BE2C (cell line): ENCODE measurements at regions not wholly inside any gene's neighbourhood (a gene's known extent, or its start where the extent isn't known, plus 50 kb on each side); places are given as distances from the start of the nearest gene placed in this dataset.

Experiments
- DNase-seq: peaks from one replicate; pipeline ENCODE4 v3.0.0-alpha.2; 2020
- H3K27me3 ChIP-seq: fragments of 250-450 bp; sonication (Bioruptor Pico); 2 replicates; pipeline ENCODE4 v1.5.1; 2020; ENCODE audit warnings: mild to moderate bottlenecking
- H3K36me3 ChIP-seq: fragments of 250-450 bp; sonication (Bioruptor Pico); 2 replicates; pipeline ENCODE4 v1.5.1; 2020; ENCODE audit warnings: mild to moderate bottlenecking
- H3K4me1 ChIP-seq: fragments of 250-450 bp; sonication (Bioruptor Pico); 2 replicates; pipeline ENCODE4 v1.5.1; 2020
- H3K4me3 ChIP-seq: 2 replicates; pipeline ENCODE4 v1.5.1; 2011; ENCODE audit warnings: low read depth, low read length
- H3K9me3 ChIP-seq: fragments of 250-450 bp; sonication (Bioruptor Pico); 2 replicates; pipeline ENCODE4 v1.5.1; 2020
- TF ChIP-seq, protein P1 (sequence below): IDR thresholded peaks from 2 replicates; pipeline ENCODE4 v1.5.1; 2012; ENCODE audit warnings: mild to moderate bottlenecking, low read depth, low read length

DNA sequence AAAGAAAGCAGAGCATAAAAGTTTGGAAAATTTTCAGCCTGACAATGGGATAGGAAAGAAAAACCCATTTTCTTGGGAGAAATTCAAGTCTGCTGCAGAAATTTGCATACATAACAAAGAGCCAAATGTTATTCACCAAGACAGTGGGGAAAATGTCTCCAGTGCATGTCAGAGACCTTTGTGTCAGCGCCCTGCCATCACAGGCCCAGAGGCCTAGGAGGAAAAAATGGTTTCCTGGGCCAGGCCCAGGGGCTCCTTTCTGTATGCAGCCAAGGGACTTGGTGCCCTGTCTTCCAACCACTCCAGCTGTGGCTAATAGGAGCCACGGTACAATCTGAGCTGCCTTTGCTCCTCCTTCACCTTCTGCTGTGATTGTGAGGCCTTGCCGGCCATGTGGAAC, 189.1 kb upstream of the PITRM1 start:
- DNase-seq = no peak
- H3K27me3 ChIP-seq = no peaks in the 10 kb centered on the region
- TF ChIP-seq, protein P1, sequence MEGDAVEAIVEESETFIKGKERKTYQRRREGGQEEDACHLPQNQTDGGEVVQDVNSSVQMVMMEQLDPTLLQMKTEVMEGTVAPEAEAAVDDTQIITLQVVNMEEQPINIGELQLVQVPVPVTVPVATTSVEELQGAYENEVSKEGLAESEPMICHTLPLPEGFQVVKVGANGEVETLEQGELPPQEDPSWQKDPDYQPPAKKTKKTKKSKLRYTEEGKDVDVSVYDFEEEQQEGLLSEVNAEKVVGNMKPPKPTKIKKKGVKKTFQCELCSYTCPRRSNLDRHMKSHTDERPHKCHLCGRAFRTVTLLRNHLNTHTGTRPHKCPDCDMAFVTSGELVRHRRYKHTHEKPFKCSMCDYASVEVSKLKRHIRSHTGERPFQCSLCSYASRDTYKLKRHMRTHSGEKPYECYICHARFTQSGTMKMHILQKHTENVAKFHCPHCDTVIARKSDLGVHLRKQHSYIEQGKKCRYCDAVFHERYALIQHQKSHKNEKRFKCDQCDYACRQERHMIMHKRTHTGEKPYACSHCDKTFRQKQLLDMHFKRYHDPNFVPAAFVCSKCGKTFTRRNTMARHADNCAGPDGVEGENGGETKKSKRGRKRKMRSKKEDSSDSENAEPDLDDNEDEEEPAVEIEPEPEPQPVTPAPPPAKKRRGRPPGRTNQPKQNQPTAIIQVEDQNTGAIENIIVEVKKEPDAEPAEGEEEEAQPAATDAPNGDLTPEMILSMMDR = no peak
- H3K4me3 ChIP-seq = no peak overlapping the region
- H3K36me3 ChIP-seq = no peaks in the 10 kb centered on the region
- no peaks in the 10 kb centered on the region for H3K9me3 ChIP-seq
- H3K4me1 ChIP-seq = no peaks in the 10 kb centered on the region

DNA sequence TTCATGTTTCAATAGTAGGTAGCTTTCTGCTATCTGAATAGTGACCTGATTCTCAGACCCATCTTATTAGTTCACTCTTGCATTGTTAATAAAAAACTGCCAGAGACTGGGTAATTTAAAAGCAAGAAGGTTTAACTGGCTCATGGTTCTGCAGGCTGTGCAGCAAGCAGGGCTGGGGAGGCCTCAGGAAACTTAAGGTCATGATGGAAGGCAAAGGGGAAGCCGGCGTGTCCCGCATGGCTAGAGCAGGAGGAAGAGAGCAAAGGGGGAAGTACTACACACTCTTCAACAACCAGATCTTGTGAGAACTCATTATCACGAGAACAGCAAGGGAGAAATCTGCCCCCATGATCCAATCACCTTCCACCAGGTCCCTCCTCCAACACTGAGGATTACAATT, 185.2 kb upstream of the PITRM1 start:
- Histone ChIP-seq H3K36me3 (no peaks in the 10 kb centered on the region), H3K4me3 (no peak overlapping the region), H3K4me1 (no peaks in the 10 kb centered on the region), H3K9me3 (no peaks in the 10 kb centered on the region), H3K27me3 (no peaks in the 10 kb centered on the region)
- TF ChIP-seq, protein P1 = no peak
- no peak for DNase-seq

DNA sequence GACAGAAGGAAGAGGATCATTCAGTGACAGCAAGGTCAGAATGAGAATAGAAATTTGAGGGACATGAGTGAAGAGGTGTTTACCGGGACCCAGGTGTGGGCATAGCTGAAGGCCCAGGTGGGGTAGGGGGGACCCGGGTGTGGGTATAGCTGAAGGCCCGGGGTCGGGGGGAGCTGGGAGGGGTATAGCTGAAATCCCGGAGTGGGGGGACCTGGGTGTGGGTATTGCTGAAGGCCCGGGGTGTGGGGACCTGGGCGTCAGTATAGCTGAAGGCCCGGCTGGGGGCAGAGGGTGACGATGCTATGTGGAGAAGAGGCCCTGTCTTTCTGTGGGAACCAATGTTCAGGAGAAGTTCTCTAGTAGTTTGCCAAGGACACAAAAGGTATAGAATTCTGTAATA, 183.0 kb upstream of the PITRM1 start:
- H3K27me3 ChIP-seq = no peaks in the 10 kb centered on the region
- TF ChIP-seq, protein P1 = no peak
- H3K4me1 ChIP-seq = no peaks in the 10 kb centered on the region
- no peak overlapping the region for H3K4me3 ChIP-seq
- H3K9me3 ChIP-seq = no peaks in the 10 kb centered on the region
- no peak for DNase-seq
- H3K36me3 ChIP-seq = no peaks in the 10 kb centered on the region

DNA sequence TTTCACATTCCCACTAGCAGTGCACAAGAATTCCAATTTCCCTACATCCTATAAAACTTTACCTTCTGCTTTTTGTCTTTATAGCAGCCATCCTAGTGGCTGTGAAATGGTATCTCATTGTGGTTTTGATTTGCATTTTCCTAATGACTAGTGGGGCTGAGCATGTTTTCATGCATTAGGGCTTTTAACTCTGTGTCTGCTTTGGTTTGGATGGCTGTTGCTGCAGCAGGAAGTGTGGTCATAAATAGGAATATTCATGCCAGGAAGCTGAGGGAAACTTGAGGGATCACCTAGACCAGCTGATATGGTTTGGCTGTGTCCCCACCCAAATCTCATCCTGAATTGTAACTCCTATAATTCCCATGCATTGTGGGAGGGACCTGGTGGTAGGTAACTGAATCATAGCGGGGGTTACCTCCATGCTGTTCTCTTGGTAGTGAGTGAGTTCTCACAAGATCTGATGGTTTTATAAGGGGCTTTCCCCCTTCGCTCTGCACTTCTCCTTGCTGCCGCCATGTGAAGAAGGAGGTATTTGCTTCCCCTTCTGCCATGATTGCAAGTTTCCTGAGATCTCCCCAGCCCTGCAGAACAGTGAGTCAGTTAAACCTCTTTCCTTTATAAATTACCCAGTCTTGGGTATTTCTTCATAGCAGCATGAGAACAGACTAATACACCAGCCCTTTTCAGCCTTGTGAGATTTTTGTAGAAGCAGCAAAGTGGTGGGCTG, 181.8 kb upstream of the PITRM1 start:
- H3K36me3 ChIP-seq = no peaks in the 10 kb centered on the region
- TF ChIP-seq, protein P1 = no peak

DNA sequence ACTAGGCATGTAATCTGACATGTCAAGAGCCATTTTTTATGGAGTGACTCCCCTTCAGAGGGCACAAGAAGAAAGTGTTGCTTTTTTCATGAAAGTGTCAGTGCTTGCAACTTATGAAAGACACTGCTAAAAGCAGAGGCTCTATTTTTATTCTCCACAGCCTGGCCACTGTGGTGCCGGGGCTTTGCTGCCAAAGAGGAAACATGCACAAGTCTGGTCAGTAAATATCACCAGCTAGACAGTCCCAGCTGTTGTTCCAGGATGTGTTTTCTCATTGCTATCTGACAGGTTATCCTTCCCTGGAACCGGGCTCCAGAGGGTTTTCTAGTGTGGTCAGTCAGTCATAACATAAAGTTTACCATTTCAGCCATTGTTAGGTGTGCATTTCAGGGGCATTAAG, 180.7 kb upstream of the PITRM1 start:
- TF ChIP-seq, protein P1 = no peak
- no peaks in the 10 kb centered on the region for H3K4me1 ChIP-seq

More for the DNA sequence above, 181.8 kb upstream of the PITRM1 start:
- H3K4me3 ChIP-seq = no peak overlapping the region
- H3K9me3 ChIP-seq = no peaks in the 10 kb centered on the region
- H3K4me1 ChIP-seq = no peaks in the 10 kb centered on the region
- DNase-seq = no peak
- no peaks in the 10 kb centered on the region for H3K27me3 ChIP-seq

DNA sequence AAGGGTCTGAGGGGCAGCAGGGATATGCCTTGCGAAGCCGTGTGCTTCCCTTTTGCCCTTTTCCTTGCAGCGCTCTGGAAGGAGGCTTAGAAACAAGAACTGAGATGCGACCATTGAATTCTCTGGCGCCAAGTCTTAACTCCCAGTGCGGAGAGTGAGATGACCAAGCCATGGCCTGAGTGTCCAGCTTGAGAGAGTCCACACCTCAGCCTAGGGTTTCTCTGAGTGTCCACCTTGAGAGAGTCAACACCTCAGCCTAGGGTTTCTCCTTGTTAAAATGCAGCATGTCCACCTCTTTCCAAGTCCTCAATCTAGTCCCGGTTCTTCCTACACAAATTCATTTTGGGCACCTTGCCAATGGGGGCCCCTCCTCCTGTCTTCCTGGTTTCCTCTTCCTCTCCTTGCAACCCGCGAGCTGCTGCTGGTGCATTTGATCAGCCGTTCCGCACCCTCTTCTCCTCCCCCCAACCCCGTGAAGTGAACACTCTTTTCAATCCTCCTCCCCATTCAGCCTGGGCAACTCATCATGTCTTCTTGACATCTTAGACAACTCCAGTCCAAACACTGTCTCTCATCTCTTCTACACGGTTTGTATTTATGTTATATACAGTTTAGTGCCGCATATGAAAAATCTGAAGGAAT, 178.2 kb upstream of the PITRM1 start:
- H3K4me1 ChIP-seq = no peaks in the 10 kb centered on the region
- no peaks in the 10 kb centered on the region for H3K36me3 ChIP-seq
- TF ChIP-seq, protein P1 = no peak
- no peaks in the 10 kb centered on the region for H3K9me3 ChIP-seq
- H3K4me3 ChIP-seq = no peak overlapping the region
- no peaks in the 10 kb centered on the region for H3K27me3 ChIP-seq
- no peak for DNase-seq

More for the DNA sequence above, 180.7 kb upstream of the PITRM1 start:
- no peaks in the 10 kb centered on the region for H3K27me3 ChIP-seq
- H3K9me3 ChIP-seq = no peaks in the 10 kb centered on the region
- DNase-seq = no peak
- H3K4me3 ChIP-seq = no peak overlapping the region
- H3K36me3 ChIP-seq = no peaks in the 10 kb centered on the region
